ENCODE measurements at regions not wholly inside any gene's neighbourhood (a gene's known extent, or its start where the extent isn't known, plus 50 kb on each side); places are given as distances from the start of the nearest gene placed in this dataset.

DNA sequence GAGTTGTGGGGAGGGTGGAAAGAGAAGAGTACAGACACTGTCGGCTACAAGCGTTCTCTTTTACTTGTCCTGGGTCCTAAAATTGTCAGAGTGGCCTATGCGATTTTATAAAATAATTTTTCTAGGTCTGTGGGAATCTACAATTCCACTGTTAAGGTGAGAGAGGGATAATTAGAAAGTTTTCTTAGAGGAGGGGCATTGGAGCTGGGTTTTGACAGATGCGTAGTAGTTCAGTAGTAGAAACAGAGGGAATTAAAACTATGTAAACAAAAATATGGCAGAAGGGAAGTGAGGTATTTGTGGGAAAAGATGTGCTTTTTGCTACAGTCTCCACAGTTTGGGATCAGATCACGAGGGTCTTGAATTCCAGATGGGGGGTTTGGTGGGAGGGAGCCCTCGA lies 129.1 kb upstream of the SHB start:
- no peak for TF ChIP-seq TAF1 (IDR thresholded peaks at IDR 0.05; ENCODE audit: low read depth, low read length)
- TF ChIP-seq POLR2AphosphoS5 (IDR thresholded peaks at IDR 0.05; ENCODE audit: low read depth, low read length): no peak
- no peak for TF ChIP-seq POLR2A (IDR thresholded peaks at IDR 0.05; ENCODE audit: low read depth, low read length)
- TF ChIP-seq SPI1 (IDR thresholded peaks at IDR 0.05; ENCODE audit: low read depth, low read length): no peak
- no peak for TF ChIP-seq PAX5 (IDR thresholded peaks at IDR 0.05; ENCODE audit: insufficient read depth, low read length, severe bottlenecking)
